ENCODE measurements at regions not wholly inside any gene's neighbourhood (a gene's known extent, or its start where the extent isn't known, plus 50 kb on each side); places are given as distances from the start of the nearest gene placed in this dataset.
"Not testable (repeated sequence)": the region's sequence is repeated elsewhere in the genome, so short reads cannot be mapped to it uniquely, and the experiment has no call there.

- DNase-seq: no peak
These were observed 113.4 kb upstream of the MSX2 start for GRCh38 chr5:174610968-174611367.

- DNase-seq: no peak
These were observed 111.7 kb upstream of the MSX2 start for GRCh38 chr5:174612686-174613085.

- DNase-seq: no peak
These were observed 109.8 kb upstream of the MSX2 start for GRCh38 chr5:174614500-174615135.

- DNase-seq: no peak
These were observed 108.3 kb upstream of the MSX2 start for GRCh38 chr5:174616036-174616435.

- no peak for DNase-seq
These were observed 107.1 kb upstream of the MSX2 start for GRCh38 chr5:174617285-174617684.

- no peak for DNase-seq
These were observed 106.5 kb upstream of the MSX2 start for GRCh38 chr5:174617910-174618309.

- no peak for DNase-seq
These were observed 105.8 kb upstream of the MSX2 start for GRCh38 chr5:174618589-174618988.

- no peak for DNase-seq
These were observed 102.3 kb upstream of the MSX2 start for GRCh38 chr5:174622067-174622466.

- DNase-seq: no peak
These were observed 101.4 kb upstream of the MSX2 start for GRCh38 chr5:174623018-174623417.

GRCh38 chr5:174623433-174624019 is 100.9 kb upstream of the MSX2 start:
- DNase-seq: no peak

GRCh38 chr5:174624733-174625522 is 99.5 kb upstream of the MSX2 start:
- no peak for DNase-seq

- no peak for DNase-seq
These were observed 98.6 kb upstream of the MSX2 start for GRCh38 chr5:174625591-174626350.

GRCh38 chr5:174626369-174626920 is 97.9 kb upstream of the MSX2 start:
- DNase-seq: no peak

GRCh38 chr5:174636094-174636493 is 88.3 kb upstream of the MSX2 start:
- no peak for DNase-seq

GRCh38 chr5:174642816-174643405 is 81.5 kb upstream of the MSX2 start:
- DNase-seq: no peak

GRCh38 chr5:174644436-174644835 is 79.9 kb upstream of the MSX2 start:
- DNase-seq: no peak

GRCh38 chr5:174644923-174645322 is 79.5 kb upstream of the MSX2 start:
- no peak for DNase-seq

GRCh38 chr5:174645677-174646076 is 78.7 kb upstream of the MSX2 start:
- DNase-seq: no peak

- not testable (repeated sequence) for DNase-seq
These were observed 75.8 kb upstream of the MSX2 start for GRCh38 chr5:174648618-174649017.

- DNase-seq: no peak
These were observed 75.0 kb upstream of the MSX2 start for GRCh38 chr5:174649391-174649790.

GRCh38 chr5:174654442-174654841 is 69.9 kb upstream of the MSX2 start:
- DNase-seq: no peak

- no peak for DNase-seq
These were observed 69.0 kb upstream of the MSX2 start for GRCh38 chr5:174655351-174655750.
